Osteoblast (primary cell): ENCODE measurements at regions not wholly inside any gene's neighbourhood (a gene's known extent, or its start where the extent isn't known, plus 50 kb on each side); places are given as distances from the start of the nearest gene placed in this dataset.
A peak's percentile ranks its signal among the peaks of the same experiment; 100 is the strongest.

Experiments
- DNase-seq: peaks from one replicate; pipeline ENCODE4 v3.0.0; 2011; ENCODE audit warnings: low spot score, mixed read lengths; ENCODE audit not compliant: insufficient read length; ENCODE audit errors: missing footprints
- H2AFZ ChIP-seq: 2 replicates; pipeline ENCODE4 v1.6.0; 2011; ENCODE audit warnings: mild to moderate bottlenecking, low read length
- H3K27ac ChIP-seq: 2 replicates; pipeline ENCODE4 v1.5.1; 2011; ENCODE audit warnings: mild to moderate bottlenecking, low read depth, low read length, moderate library complexity
- H3K27me3 ChIP-seq: 2 replicates; pipeline ENCODE4 v1.6.0; 2012; ENCODE audit warnings: mild to moderate bottlenecking, control low read depth, inconsistent platforms, low read length, moderate library complexity; ENCODE audit not compliant: insufficient read depth
- H3K36me3 ChIP-seq: 2 replicates; pipeline ENCODE4 v1.5.1; 2011; ENCODE audit warnings: mild to moderate bottlenecking, low read length, control low read depth, moderate library complexity; ENCODE audit not compliant: insufficient read depth
- H3K4me1 ChIP-seq: 2 replicates; pipeline ENCODE4 v1.5.1; 2011; ENCODE audit warnings: mild to moderate bottlenecking, low read length, control low read depth, moderate library complexity; ENCODE audit not compliant: insufficient read depth
- H3K4me2 ChIP-seq: 2 replicates; pipeline ENCODE4 v1.6.0; 2011; ENCODE audit warnings: mild to moderate bottlenecking, low read length; ENCODE audit not compliant: insufficient read depth
- H3K4me3 ChIP-seq: fragments of 200-600 bp; sonication (generic); 3 replicates; pipeline ENCODE4 v1.5.1; 2012; ENCODE audit warnings: mild to moderate bottlenecking, low read length, inconsistent platforms; ENCODE audit not compliant: insufficient read depth
- H3K79me2 ChIP-seq: 2 replicates; pipeline ENCODE4 v1.6.0; 2012; ENCODE audit warnings: mild to moderate bottlenecking, low read length, control low read depth, inconsistent platforms; ENCODE audit not compliant: insufficient read depth
- H3K9me3 ChIP-seq: 2 replicates; pipeline ENCODE4 v1.5.1; 2011; ENCODE audit warnings: low read depth, low read length, control low read depth
- H4K20me1 ChIP-seq: 2 replicates; pipeline ENCODE4 v1.6.0; 2012; ENCODE audit warnings: mild to moderate bottlenecking, low read length, control low read depth; ENCODE audit not compliant: insufficient read depth
- TF ChIP-seq, protein P1 (sequence below): IDR thresholded peaks from 2 replicates; pipeline ENCODE4 v1.5.1; 2011; ENCODE audit warnings: mild to moderate bottlenecking, low read depth, low read length, moderate library complexity; ENCODE audit errors: extremely low read depth

DNA sequence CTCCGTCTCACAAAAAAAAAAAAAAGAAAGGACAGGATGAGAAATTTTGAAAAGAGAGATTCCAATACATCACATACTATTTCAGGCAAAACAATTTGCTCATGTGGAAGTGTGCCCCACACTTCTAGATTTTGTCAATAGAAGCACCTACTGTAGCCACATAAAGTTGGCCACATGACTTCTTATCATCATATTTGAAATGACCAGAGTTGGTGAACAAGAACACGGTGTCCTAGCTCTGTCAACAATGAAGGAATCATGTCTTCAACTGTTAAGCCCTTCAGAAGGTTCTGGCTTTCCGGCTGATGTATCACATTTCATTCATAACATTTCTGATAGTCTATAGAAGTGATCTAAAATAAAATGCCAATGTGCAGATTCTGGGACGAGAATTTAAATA lies 534.5 kb downstream of the TMEM114 start:
- no peaks in the 10 kb centered on the region for H3K9me3 ChIP-seq
- no peak overlapping the region for H2AFZ ChIP-seq
- DNase-seq, result no peak
- no peaks in the 10 kb centered on the region for H3K27me3 ChIP-seq
- no peak overlapping the region for H3K27ac ChIP-seq
- no peaks in the 10 kb centered on the region for H4K20me1 ChIP-seq
- no peaks in the 10 kb centered on the region for H3K4me1 ChIP-seq
- no peaks in the 10 kb centered on the region for H3K79me2 ChIP-seq
- no peak overlapping the region for H3K4me2 ChIP-seq
- TF ChIP-seq, protein P1, sequence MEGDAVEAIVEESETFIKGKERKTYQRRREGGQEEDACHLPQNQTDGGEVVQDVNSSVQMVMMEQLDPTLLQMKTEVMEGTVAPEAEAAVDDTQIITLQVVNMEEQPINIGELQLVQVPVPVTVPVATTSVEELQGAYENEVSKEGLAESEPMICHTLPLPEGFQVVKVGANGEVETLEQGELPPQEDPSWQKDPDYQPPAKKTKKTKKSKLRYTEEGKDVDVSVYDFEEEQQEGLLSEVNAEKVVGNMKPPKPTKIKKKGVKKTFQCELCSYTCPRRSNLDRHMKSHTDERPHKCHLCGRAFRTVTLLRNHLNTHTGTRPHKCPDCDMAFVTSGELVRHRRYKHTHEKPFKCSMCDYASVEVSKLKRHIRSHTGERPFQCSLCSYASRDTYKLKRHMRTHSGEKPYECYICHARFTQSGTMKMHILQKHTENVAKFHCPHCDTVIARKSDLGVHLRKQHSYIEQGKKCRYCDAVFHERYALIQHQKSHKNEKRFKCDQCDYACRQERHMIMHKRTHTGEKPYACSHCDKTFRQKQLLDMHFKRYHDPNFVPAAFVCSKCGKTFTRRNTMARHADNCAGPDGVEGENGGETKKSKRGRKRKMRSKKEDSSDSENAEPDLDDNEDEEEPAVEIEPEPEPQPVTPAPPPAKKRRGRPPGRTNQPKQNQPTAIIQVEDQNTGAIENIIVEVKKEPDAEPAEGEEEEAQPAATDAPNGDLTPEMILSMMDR, result no peak
- no peaks in the 10 kb centered on the region for H3K36me3 ChIP-seq
- H3K4me3 ChIP-seq, result no peak overlapping the region

DNA sequence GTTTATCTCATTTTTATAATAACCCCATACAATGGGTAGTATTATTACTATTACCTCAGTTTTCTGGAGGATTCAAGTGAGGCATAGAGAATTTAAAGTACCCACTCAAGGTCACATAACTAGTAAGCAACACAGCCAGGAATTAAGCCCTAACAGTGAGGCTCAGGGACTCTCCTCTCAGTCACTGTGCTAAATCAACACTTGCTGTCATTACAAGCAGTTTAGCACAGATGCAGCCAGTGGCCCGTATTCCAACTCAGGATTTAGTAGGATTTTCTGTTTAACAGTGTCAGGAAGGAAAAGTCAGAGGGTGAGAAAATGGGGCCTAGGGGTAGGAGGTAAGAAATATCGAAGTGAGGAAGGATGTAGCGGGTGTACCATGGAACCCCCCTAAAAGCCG lies 536.9 kb downstream of the TMEM114 start:
- TF ChIP-seq, protein P1, result no peak
- DNase-seq, result peak; percentile 55
- no peaks in the 10 kb centered on the region for H3K4me1 ChIP-seq
- no peak overlapping the region for H2AFZ ChIP-seq
- no peaks in the 10 kb centered on the region for H3K9me3 ChIP-seq
- H4K20me1 ChIP-seq, result no peaks in the 10 kb centered on the region
- no peak overlapping the region for H3K4me3 ChIP-seq
- H3K79me2 ChIP-seq, result no peaks in the 10 kb centered on the region
- H3K4me2 ChIP-seq, result no peak overlapping the region
- H3K36me3 ChIP-seq, result no peaks in the 10 kb centered on the region
- H3K27ac ChIP-seq, result no peak overlapping the region
- H3K27me3 ChIP-seq, result no peaks in the 10 kb centered on the region

DNA sequence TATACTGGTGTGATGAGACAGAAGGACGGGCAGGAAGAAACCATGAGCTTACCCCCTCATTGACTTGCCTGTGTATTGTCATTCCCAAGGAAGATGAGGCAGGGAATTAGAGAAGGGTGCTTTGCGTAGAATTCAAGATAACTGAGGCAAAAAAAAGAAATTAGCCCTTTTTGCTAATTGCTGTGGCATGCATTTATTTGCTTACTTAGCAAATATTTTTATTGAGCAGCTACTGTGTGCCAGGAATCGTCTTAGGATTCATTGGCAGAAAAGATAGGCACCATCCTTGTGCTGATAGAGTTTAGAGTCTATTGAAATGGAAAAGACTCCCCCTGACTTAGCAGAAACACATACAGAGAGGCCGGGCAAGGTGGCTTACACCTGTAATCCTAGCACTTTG lies 541.9 kb downstream of the TMEM114 start:
- TF ChIP-seq, protein P1, result no peak

DNA sequence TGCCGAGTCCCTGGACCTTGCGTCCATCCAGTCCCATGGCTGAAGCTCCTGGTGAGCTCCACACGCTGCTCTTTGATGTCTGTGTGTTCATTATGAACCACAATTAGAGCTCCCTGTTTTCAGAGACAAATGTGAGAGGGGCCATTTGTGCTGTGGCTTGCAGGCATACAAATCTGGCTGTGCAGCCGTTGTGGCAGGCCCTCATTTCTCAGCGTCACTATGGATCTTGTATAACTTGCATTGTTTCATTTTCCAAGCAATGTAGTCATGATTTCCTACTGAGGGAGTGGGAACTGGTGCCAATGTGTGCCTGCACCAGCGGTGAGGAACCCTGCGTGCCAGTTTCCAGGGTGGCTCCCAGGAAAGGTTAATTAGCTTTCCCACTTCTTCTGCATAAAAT lies 542.6 kb downstream of the TMEM114 start:
- no peak overlapping the region for H3K4me3 ChIP-seq
- H3K27ac ChIP-seq, result no peak overlapping the region
- no peaks in the 10 kb centered on the region for H3K36me3 ChIP-seq
- no peaks in the 10 kb centered on the region for H3K27me3 ChIP-seq
- DNase-seq, result no peak
- no peaks in the 10 kb centered on the region for H4K20me1 ChIP-seq
- H3K4me2 ChIP-seq, result no peak overlapping the region
- TF ChIP-seq, protein P1, result no peak
- no peaks in the 10 kb centered on the region for H3K79me2 ChIP-seq
- H3K4me1 ChIP-seq, result no peaks in the 10 kb centered on the region
- H2AFZ ChIP-seq, result no peak overlapping the region
- no peaks in the 10 kb centered on the region for H3K9me3 ChIP-seq

More for the DNA sequence above, 541.9 kb downstream of the TMEM114 start:
- Histone ChIP-seq H3K4me1 (no peaks in the 10 kb centered on the region), H3K36me3 (no peaks in the 10 kb centered on the region), H3K27me3 (no peaks in the 10 kb centered on the region), H3K4me3 (no peak overlapping the region), H4K20me1 (no peaks in the 10 kb centered on the region), H2AFZ (no peak overlapping the region), H3K27ac (no peak overlapping the region), H3K79me2 (no peaks in the 10 kb centered on the region), H3K9me3 (no peaks in the 10 kb centered on the region), H3K4me2 (no peak overlapping the region)
- no peak for DNase-seq
